ENCODE measurements at regions not wholly inside any gene's neighbourhood (a gene's known extent, or its start where the extent isn't known, plus 50 kb on each side); places are given as distances from the start of the nearest gene placed in this dataset.

DNA sequence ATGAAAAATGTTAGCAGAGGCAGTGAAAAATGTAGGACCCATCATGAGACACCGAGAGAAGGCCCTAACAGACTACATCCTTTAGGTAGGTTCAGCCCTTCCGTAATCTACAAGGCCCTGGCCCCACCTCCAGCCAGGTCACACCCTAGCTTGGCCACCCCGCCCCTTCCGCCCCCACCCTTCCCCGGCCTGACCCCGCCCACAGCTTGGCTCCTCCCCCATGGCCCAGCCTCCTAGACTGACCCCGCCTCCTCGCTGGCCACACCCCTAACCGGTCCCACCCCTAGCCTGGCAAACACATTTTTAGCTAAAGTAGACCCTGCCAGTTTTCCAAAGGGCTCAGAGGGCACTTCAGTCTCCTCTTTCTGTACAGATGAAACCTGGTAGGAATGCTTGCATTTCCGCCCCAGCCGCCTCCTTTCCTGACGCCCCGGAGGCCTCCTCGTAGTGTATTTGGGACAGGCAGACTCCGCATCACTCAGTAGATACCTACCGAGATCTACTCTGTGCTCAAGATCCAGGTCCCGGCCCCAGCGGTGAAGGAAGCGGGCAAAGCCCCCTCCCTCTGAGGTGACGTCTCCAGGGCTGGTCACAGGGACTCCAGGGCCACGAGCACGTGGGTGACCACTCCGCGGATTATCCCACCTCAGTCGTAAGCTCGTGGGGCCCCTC, 443.5 kb downstream of the PREX1 start:
- no peak for TF ChIP-seq RAD21 (IDR thresholded peaks at IDR 0.05; ENCODE audit: low read depth)
- TF ChIP-seq, protein P1, sequence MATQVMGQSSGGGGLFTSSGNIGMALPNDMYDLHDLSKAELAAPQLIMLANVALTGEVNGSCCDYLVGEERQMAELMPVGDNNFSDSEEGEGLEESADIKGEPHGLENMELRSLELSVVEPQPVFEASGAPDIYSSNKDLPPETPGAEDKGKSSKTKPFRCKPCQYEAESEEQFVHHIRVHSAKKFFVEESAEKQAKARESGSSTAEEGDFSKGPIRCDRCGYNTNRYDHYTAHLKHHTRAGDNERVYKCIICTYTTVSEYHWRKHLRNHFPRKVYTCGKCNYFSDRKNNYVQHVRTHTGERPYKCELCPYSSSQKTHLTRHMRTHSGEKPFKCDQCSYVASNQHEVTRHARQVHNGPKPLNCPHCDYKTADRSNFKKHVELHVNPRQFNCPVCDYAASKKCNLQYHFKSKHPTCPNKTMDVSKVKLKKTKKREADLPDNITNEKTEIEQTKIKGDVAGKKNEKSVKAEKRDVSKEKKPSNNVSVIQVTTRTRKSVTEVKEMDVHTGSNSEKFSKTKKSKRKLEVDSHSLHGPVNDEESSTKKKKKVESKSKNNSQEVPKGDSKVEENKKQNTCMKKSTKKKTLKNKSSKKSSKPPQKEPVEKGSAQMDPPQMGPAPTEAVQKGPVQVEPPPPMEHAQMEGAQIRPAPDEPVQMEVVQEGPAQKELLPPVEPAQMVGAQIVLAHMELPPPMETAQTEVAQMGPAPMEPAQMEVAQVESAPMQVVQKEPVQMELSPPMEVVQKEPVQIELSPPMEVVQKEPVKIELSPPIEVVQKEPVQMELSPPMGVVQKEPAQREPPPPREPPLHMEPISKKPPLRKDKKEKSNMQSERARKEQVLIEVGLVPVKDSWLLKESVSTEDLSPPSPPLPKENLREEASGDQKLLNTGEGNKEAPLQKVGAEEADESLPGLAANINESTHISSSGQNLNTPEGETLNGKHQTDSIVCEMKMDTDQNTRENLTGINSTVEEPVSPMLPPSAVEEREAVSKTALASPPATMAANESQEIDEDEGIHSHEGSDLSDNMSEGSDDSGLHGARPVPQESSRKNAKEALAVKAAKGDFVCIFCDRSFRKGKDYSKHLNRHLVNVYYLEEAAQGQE (IDR thresholded peaks at IDR 0.05; ENCODE audit: low read depth): no peak
- no peak for TF ChIP-seq CREB1 (IDR thresholded peaks at IDR 0.05; ENCODE audit: low read depth)
- TF ChIP-seq YY1 (IDR thresholded peaks at IDR 0.05; ENCODE audit: low read depth): no peak
- TF ChIP-seq, protein P2, sequence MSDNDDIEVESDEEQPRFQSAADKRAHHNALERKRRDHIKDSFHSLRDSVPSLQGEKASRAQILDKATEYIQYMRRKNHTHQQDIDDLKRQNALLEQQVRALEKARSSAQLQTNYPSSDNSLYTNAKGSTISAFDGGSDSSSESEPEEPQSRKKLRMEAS (IDR thresholded peaks at IDR 0.05): no peak
- TF ChIP-seq EGR1 (IDR thresholded peaks at IDR 0.05): no peak
- TF ChIP-seq FOXM1 (IDR thresholded peaks at IDR 0.05; ENCODE audit: borderline replicate concordance, low read depth): no peak
- TF ChIP-seq EP300 (IDR thresholded peaks at IDR 0.05; ENCODE audit: borderline replicate concordance): no peak

Measured in Ishikawa (cell line).